Activated CD4-positive, alpha-beta T cell treated with anti-CD3 and anti-CD28 coated beads for 24 hours (primary cell): ENCODE measurements at regions not wholly inside any gene's neighbourhood (a gene's known extent, or its start where the extent isn't known, plus 50 kb on each side); places are given as distances from the start of the nearest gene placed in this dataset.

Experiments used
- DNase-seq, 2 donors: peaks; one replicate each; pipeline ENCODE4 v3.0.0-alpha.2; 2020; ENCODE audit warnings: low read depth in 2 of 2

- no peak for DNase-seq
Measured at GRCh38 chr22:27614006-27614649, 187.4 kb downstream of the MN1 start.

- DNase-seq: no peak
Measured at GRCh38 chr22:27614650-27615007, 186.9 kb downstream of the MN1 start.

- DNase-seq: no peak
Measured at GRCh38 chr22:27615408-27615807, 186.1 kb downstream of the MN1 start.

GRCh38 chr22:27616033-27616432 lies 185.5 kb downstream of the MN1 start:
- no peak for DNase-seq

GRCh38 chr22:27617214-27617881 lies 184.2 kb downstream of the MN1 start:
- DNase-seq: no peak

GRCh38 chr22:27620367-27621154 lies 181.0 kb downstream of the MN1 start:
- DNase-seq: no peak

- no peak for DNase-seq
Measured at GRCh38 chr22:27621486-27622070, 180.0 kb downstream of the MN1 start.

- no peak for DNase-seq
Measured at GRCh38 chr22:27624042-27624441, 177.5 kb downstream of the MN1 start.

- no peak for DNase-seq
Measured at GRCh38 chr22:27624705-27625104, 176.9 kb downstream of the MN1 start.

GRCh38 chr22:27625769-27626674 lies 175.5 kb downstream of the MN1 start:
- DNase-seq: no peak

GRCh38 chr22:27626675-27627443 lies 174.7 kb downstream of the MN1 start:
- no peak for DNase-seq

- no peak for DNase-seq
Measured at GRCh38 chr22:27627444-27627833, 174.1 kb downstream of the MN1 start.

GRCh38 chr22:27627901-27628300 lies 173.7 kb downstream of the MN1 start:
- DNase-seq: no peak

GRCh38 chr22:27628341-27628740 lies 173.2 kb downstream of the MN1 start:
- no peak for DNase-seq

GRCh38 chr22:27628891-27629631 lies 172.5 kb downstream of the MN1 start:
- no peak for DNase-seq

- DNase-seq: no peak
Measured at GRCh38 chr22:27629908-27630673, 171.5 kb downstream of the MN1 start.

- DNase-seq: no peak
Measured at GRCh38 chr22:27630754-27631153, 170.8 kb downstream of the MN1 start.

GRCh38 chr22:27631641-27632040 lies 169.9 kb downstream of the MN1 start:
- no peak for DNase-seq
